Upper lobe of right lung (tissue), 1 donor: ENCODE measurements at regions not wholly inside any gene's neighbourhood (a gene's known extent, or its start where the extent isn't known, plus 50 kb on each side); places are given as distances from the start of the nearest gene placed in this dataset.

Experiments
- ATAC-seq: fragments of 200-7000 bp; cut with Tn5 transposase; one replicate; pipeline ENCODE4 v1.9.1; 2020; ENCODE audit warnings: mild to moderate bottlenecking, moderate library complexity
- DNase-seq: peaks from one replicate; pipeline ENCODE4 v3.0.0-alpha.2; 2020
- H3K27ac ChIP-seq: fragments of 200-600 bp; one replicate; pipeline ENCODE4 v1.8.0; 2022
- H3K27me3 ChIP-seq: fragments of 200-600 bp; one replicate; pipeline ENCODE4 v1.8.0; 2022; ENCODE audit warnings: mild to moderate bottlenecking
- H3K36me3 ChIP-seq: fragments of 200-600 bp; one replicate; pipeline ENCODE4 v1.8.0; 2022
- H3K4me1 ChIP-seq: fragments of 200-600 bp; one replicate; pipeline ENCODE4 v1.8.0; 2022
- H3K4me3 ChIP-seq: fragments of 200-600 bp; one replicate; pipeline ENCODE4 v1.8.0; 2022; ENCODE audit warnings: mild to moderate bottlenecking
- H3K9me3 ChIP-seq: fragments of 200-600 bp; one replicate; pipeline ENCODE4 v1.8.0; 2022
- CTCF ChIP-seq: fragments of 200-600 bp; IDR thresholded peaks from one replicate; pipeline ENCODE4 v1.8.0; 2022; ENCODE audit warnings: antibody characterized with exemption
- intact Hi-C: fragments of 100-400 bp; cut with DNase I; formaldehyde crosslinking; loops from one replicate; pipeline ENCODE4 v1.11.0; 2022
- donor health status: DM: no; HTN: yes; CAD: no; lungs with severe emphysema.

GRCh38 chr3:64903006-64903405 is 215.2 kb upstream of the ADAMTS9 start:
- Histone ChIP-seq H3K4me3 (no peak overlapping the region), H3K4me1 (peaks cover 8% of the 10 kb centered on the region), H3K9me3 (no peaks in the 10 kb centered on the region), H3K27me3 (no peaks in the 10 kb centered on the region), H3K36me3 (no peaks in the 10 kb centered on the region), H3K27ac (no peak overlapping the region)
- TF ChIP-seq CTCF: no peak
- ATAC-seq (no peak), DNase-seq (no peak)
- intact Hi-C loops: no loop called here

DNA sequence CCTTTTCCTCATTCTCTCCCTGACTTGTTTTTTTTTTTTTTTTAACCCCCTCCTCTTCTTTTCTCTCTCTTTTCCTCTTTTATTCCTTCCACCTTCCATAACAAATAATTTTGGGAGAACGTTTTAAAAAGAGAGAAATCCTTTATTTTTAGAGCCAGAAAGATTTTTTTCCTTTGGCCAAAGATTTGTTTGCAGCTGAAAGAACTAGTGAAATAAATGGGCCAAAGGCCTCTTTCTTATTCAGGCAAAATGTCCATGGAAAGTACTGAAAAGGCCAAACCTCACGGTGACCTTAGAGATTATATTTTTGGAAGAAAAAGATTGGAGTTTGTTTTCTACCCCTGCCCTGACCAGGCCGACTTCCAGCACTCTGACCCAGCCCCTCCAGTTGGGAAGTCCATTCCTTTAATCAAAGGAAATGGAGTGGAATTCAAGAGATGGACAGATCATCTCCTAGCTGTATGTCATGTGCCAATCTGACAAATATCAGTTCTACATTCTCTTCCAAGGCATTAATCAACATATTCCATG is 214.3 kb upstream of the ADAMTS9 start:
- H3K27ac ChIP-seq: no peak overlapping the region
- H3K4me3 ChIP-seq: no peak overlapping the region
- peaks cover 8% of the 10 kb centered on the region for H3K4me1 ChIP-seq
- no peaks in the 10 kb centered on the region for H3K36me3 ChIP-seq
- no peaks in the 10 kb centered on the region for H3K27me3 ChIP-seq
- DNase-seq: no peak
- TF ChIP-seq CTCF: no peak
- intact Hi-C loops: no loop called here
- H3K9me3 ChIP-seq: no peaks in the 10 kb centered on the region
- ATAC-seq: no peak

DNA sequence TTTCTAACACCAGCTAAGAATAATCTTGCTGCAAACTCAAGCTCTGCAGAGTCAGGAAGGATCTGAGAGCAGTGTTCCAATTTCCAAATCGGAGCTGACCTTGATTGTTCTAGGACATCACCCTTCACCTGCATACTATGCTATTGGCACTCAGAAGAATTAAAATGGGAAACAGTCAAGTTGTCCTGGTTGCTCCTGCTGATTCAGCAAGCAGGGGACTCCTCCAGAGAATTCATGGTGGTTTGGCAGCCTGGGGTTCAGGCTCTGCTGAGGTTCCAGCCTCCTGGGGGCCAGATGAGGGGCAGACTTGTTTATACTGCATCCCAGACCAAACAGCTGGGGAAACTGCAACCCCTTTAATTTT is 213.7 kb upstream of the ADAMTS9 start:
- DNase-seq (no peak), ATAC-seq (no peak)
- Histone ChIP-seq H3K4me3 (no peak overlapping the region), H3K27ac (no peak overlapping the region), H3K9me3 (no peaks in the 10 kb centered on the region), H3K36me3 (no peaks in the 10 kb centered on the region), H3K27me3 (no peaks in the 10 kb centered on the region), H3K4me1 (peaks cover 8% of the 10 kb centered on the region)
- intact Hi-C loops: no loop called here
- TF ChIP-seq CTCF: no peak

DNA sequence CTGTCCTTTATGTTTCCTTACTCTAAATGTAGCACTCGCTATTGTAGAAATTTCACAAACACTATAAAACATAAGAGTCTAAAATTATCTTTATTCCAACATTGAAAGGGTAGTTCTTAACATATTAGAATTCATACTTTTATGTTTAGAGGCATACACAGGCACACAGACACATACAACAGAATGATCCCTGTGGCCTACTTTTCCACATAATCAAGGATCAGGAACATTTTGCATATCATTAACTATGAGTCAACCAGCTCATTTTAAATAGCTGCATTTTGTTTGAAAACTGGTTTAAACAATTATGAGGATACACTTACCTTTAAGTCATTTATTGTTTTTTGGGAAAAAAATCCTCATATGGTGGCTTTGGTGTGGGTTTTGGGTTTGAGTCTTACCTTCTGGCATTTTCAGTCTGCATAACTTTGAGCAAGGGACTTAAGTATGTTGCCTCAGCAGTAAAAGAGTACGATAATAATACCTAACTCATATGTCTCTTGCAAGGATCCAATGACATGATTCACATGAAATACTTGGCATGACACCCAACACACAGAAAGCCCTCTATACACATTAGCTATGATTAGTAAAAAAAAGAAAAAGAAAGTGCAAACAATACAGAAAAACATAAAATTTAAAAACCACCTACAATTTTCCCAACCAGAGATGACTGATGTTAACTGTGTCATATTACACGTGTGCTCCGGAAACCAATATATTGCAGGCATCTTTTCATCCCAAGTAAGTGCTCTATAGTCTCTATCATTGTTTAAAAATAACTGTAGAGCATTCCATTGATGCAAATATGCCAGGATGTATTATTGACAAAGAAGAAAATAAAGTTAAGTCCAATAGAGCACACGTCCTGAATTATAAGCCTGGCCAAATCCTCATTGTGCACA is 213.1 kb upstream of the ADAMTS9 start:
- Histone ChIP-seq H3K9me3 (no peaks in the 10 kb centered on the region), H3K27me3 (no peaks in the 10 kb centered on the region), H3K27ac (no peak overlapping the region), H3K4me1 (peaks cover 8% of the 10 kb centered on the region), H3K36me3 (no peaks in the 10 kb centered on the region), H3K4me3 (no peak overlapping the region)
- no peak for TF ChIP-seq CTCF
- no peak for DNase-seq
- no peak for ATAC-seq
- intact Hi-C loops: no loop called here

GRCh38 chr3:64900156-64900555 is 212.4 kb upstream of the ADAMTS9 start:
- H3K9me3 ChIP-seq: no peaks in the 10 kb centered on the region
- H3K27me3 ChIP-seq: no peaks in the 10 kb centered on the region
- H3K36me3 ChIP-seq: no peaks in the 10 kb centered on the region
- TF ChIP-seq CTCF: no peak
- no peak for DNase-seq
- no peak overlapping the region for H3K27ac ChIP-seq
- no peak overlapping the region for H3K4me3 ChIP-seq
- no peak for ATAC-seq
- H3K4me1 ChIP-seq: peaks cover 8% of the 10 kb centered on the region
- intact Hi-C loops: no loop called here
